ENCODE measurements at regions not wholly inside any gene's neighbourhood (a gene's known extent, or its start where the extent isn't known, plus 50 kb on each side); places are given as distances from the start of the nearest gene placed in this dataset.

- no peak for DNase-seq
These were observed 57.2 kb upstream of the CNR1 start for GRCh38 chr6:88223298-88223697.

- no peak for DNase-seq
These were observed 54.3 kb upstream of the CNR1 start for GRCh38 chr6:88220493-88220892.

- DNase-seq = no peak
These were observed 50.0 kb upstream of the CNR1 start for GRCh38 chr6:88216182-88216581.
